CD1c-positive myeloid dendritic cell (primary cell): ENCODE measurements at regions not wholly inside any gene's neighbourhood (a gene's known extent, or its start where the extent isn't known, plus 50 kb on each side); places are given as distances from the start of the nearest gene placed in this dataset.

Experiments
- DNase-seq: peaks from one replicate; pipeline ENCODE4 v3.0.0-alpha.2; 2016; ENCODE audit errors: extremely low spot score

- DNase-seq = no peak
Observed at GRCh38 chr9:23431459-23431858, 394.6 kb downstream of the ELAVL2 start.

- no peak for DNase-seq
Observed at GRCh38 chr9:23434654-23435053, 391.4 kb downstream of the ELAVL2 start.

DNA sequence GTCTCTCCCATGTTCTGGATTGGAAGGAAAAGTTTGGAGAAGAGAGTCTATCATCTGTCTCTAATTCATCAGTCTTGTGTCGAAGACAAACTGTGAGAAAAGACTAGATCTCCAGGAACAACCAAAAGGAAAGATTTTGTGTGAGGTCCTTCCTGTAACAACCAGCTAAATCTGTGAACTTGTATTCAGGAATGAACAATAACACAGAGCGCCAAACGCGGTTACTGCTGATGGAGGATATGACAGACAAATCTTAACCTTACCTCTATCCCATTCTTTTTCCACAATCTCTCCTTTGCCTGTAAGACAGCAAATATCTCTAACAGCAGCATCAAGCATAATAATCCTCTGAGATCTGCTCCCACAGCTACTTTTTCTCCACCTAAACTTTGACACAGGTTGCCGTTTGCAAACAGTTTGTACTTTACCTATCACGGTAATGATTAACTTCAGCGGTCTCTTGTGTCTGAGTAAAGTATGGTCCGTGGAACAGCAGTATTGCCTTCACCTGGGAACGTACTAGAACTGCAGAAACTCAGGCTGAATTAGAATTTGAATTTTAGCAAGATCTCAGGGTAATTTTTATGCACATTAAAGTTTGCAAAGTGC lies 387.6 kb downstream of the ELAVL2 start:
- DNase-seq = no peak

DNA sequence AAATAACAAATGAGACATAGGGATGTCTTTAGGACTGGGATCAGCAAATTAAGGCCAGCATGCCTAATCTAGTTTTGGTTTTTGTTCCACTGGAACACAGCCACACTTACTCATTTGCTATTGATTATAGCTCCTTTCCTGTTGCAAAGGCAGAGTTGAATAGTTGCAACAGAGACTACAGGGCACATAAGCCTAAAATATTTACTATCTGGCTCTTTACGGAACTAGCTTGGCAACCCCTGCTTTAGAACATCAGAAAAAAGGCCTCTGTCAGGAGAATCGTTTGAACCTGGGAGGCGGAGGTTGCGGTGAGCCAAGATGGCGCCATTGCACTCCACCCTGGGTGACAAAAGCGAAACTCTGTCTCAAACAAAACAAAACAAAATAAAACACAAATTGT lies 384.8 kb downstream of the ELAVL2 start:
- DNase-seq = no peak

DNA sequence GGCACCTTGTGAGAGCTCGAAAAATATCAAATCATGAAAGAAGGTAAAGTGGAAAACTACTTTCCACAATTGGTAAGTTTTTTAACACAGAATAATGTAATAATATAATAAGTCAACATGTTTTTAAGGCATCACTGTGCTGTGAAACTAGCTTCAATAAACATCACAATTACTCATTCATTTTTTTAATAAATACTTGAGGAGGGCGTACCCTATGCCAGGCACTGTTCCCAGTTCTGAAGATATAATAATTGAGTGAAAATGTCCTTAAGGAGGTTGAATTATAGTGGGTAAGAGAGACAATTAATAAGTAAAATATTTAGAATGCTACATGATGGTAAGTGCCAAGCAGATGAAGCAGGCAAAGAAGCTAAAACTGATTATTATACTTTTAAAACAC lies 381.4 kb downstream of the ELAVL2 start:
- no peak for DNase-seq

- no peak for DNase-seq
Observed at GRCh38 chr9:23447166-23447565, 378.9 kb downstream of the ELAVL2 start.

DNA sequence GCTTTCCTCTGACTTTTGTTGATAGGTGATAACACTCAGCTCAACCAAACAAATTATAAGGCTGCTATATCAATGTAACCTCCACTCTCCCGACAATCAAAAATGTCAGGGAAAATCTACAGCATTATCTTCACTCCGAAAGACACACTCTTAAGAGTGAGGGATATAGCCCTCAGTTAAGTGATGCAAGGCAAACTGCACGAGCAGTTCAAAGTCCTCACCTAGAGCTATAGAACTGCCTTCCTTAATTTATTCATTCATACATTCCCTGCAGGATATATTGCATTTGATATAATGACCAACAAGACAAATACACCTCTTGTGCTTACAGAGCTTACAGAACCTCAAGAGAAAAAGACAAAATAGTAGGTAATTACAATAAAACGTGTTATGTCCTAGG lies 378.1 kb downstream of the ELAVL2 start:
- no peak for DNase-seq

DNA sequence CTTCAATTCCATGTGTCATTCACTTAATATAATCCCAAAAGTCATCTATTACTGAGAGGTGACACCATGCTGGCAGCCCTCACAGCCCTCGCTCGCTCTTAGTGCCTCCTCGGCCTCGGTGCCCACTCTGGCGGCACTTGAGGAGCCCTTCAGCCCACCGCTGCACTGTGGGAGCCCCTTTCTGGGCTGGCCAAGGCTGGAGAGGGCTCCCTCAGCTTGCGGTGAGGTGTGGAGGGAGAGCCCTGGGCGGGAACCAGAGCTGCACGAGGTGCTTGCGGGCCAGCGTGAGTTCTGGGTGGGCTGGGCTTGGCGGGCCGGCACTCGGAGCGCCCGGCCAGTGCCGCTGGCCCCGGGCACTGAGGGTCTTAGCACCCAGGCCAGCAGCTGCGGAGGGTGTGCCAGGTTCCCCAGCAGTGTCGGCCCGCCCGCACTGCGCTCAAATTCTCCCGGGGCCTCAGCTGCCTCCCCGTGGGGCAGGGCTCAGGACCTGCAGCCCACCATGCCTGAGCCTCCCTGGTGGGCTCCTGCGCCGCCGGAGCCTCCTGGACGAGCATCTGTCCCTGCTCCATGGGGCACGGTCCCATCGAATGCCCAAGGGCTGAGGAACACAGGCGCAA lies 374.1 kb downstream of the ELAVL2 start:
- no peak for DNase-seq

GRCh38 chr9:23464275-23464674 lies 361.8 kb downstream of the ELAVL2 start:
- DNase-seq = no peak

- DNase-seq = no peak
Observed at GRCh38 chr9:23467276-23467675, 358.8 kb downstream of the ELAVL2 start.

DNA sequence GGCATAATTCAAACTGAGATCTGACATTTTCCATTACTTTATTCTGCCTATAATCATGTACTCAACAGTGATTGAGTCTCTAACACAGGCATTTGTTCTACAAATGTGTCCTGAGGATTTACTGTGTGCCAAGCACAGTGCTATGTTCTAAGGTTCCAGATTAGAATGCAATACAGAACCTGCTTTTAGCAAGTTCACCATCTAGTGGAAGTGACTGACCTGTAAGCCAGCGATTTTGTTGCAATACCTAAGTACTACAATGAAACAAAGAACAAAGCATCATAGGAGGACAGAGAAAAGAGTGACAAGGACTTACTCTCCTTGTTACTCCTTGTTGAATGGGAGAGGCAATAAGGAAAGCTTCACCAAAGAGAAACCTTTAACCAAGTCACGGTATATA lies 348.1 kb downstream of the ELAVL2 start:
- no peak for DNase-seq

GRCh38 chr9:23483566-23483965 lies 342.5 kb downstream of the ELAVL2 start:
- DNase-seq = no peak

GRCh38 chr9:23492126-23493002 lies 333.7 kb downstream of the ELAVL2 start:
- no peak for DNase-seq

- DNase-seq = no peak
Observed at GRCh38 chr9:23493219-23493618, 332.8 kb downstream of the ELAVL2 start.

DNA sequence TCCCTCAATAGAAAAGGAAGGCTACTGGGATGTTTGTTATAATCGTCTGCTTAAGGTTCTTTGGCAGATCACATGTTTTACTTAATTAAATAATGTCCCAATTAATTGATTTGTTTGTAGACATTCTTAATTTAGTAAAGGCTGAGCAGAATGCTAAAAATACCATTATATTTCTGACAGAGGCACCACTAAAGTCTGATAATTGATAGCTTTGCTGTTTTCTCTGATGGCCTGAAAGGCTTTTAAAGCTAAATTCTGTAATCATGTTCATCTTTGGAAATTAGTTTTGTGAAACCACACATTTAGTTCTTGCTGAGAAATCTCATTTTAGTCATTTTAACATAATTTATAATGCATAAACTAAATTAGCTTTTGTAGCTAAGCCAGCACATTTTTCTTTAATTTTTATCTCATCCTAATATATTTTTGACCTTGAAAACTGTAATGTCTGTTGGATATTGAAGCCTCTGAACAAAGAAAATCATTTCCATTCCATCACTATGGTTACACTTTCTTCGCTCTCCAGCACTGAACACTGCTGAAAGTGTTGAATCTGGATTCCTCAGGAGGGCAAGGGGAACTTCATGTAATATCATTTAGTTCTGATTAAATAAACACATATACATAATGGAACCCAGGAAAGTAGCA lies 329.4 kb downstream of the ELAVL2 start:
- DNase-seq = no peak

DNA sequence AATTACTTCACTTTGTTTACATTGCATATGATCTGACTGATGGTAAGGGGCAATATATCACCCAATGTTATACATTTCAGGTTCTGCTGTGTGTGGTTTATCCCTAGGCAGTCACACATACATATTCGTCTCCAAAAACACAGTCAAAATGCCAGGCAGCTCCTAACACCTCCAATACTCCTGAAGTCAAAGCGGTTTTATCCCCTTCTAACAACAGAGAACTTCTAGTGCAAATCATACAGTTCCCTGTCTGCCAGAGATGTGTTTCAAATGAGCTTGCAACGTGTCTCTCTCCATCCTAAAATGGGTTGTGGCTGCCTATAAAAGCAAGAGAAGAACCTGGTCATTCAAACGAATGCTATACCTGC lies 328.9 kb downstream of the ELAVL2 start:
- DNase-seq = no peak

GRCh38 chr9:23502004-23502403 lies 324.0 kb downstream of the ELAVL2 start:
- DNase-seq = no peak

GRCh38 chr9:23522952-23523351 lies 303.1 kb downstream of the ELAVL2 start:
- DNase-seq = no peak

GRCh38 chr9:23524607-23525155 lies 301.4 kb downstream of the ELAVL2 start:
- DNase-seq = no peak

- no peak for DNase-seq
Observed at GRCh38 chr9:23526806-23527205, 299.2 kb downstream of the ELAVL2 start.

DNA sequence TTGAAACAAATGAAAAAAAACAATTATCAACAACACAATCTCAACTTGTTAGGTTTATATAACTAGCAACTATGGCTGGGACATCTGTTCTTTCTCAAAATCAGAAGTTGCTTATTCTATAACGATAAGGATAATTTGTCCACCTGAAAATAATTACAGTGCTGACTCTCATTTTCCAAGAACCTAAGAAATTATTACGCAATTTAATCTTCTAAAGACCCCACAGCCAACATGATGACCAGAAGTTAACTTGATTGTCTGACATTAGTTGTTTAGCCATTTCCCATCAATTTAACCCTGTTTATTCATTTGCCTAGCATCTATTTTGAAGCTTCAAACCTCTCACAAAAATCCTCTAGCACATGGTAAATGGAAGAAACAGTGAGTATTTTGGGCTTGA lies 293.8 kb downstream of the ELAVL2 start:
- no peak for DNase-seq
